ENCODE measurements at regions not wholly inside any gene's neighbourhood (a gene's known extent, or its start where the extent isn't known, plus 50 kb on each side); places are given as distances from the start of the nearest gene placed in this dataset.

DNA sequence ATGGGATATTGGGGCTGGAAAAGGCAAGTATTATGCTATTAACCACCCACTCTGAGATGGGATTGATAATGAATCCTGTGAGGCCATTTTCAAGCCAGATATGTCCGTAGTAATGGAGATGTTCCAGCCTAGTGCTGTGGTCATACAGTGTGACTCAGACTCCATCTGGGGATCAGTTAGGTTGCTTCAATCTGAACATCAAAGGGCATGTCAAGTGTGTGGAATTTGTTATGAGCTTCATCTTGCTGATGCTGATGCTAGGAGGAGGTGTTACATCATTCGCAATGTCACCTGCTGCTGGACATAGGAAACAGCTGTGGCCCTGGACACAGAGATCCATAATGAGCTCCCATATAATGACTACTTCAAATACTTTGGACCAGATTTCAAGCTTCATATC lies 144.7 kb downstream of the PLCE1 start:
- Histone ChIP-seq H3K27ac (ENCODE audit: low read depth, low read length) (no peak overlapping the region), H3K27me3 (ENCODE audit: control insufficient read depth, insufficient read depth, low read length) (no peaks in the 10 kb centered on the region), H3K4me3 (ENCODE audit: low read depth, low read length) (no peak overlapping the region), H3K9me3 (ENCODE audit: control insufficient read depth, insufficient read depth, low read length) (no peaks in the 10 kb centered on the region)
- peak; percentile 55 for DNase-seq (ENCODE audit: low read depth, low spot score)
- TF ChIP-seq, protein P1, sequence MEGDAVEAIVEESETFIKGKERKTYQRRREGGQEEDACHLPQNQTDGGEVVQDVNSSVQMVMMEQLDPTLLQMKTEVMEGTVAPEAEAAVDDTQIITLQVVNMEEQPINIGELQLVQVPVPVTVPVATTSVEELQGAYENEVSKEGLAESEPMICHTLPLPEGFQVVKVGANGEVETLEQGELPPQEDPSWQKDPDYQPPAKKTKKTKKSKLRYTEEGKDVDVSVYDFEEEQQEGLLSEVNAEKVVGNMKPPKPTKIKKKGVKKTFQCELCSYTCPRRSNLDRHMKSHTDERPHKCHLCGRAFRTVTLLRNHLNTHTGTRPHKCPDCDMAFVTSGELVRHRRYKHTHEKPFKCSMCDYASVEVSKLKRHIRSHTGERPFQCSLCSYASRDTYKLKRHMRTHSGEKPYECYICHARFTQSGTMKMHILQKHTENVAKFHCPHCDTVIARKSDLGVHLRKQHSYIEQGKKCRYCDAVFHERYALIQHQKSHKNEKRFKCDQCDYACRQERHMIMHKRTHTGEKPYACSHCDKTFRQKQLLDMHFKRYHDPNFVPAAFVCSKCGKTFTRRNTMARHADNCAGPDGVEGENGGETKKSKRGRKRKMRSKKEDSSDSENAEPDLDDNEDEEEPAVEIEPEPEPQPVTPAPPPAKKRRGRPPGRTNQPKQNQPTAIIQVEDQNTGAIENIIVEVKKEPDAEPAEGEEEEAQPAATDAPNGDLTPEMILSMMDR (IDR thresholded peaks at IDR 0.05; ENCODE audit: low read depth, low read length) = no peak
- CTCF ChIA-PET = interaction anchor here (1.6 kb wide), 1 partner anchor 306 kb away, joined by 5 read pairs; no protein-coding TSS in a partner anchor
- POLR2A ChIA-PET = interaction anchor here (0.9 to 1.1 kb wide), 2 partner anchors 13 to 16 kb away, joined by 3 to 4 read pairs; no protein-coding TSS in a partner anchor

DNA sequence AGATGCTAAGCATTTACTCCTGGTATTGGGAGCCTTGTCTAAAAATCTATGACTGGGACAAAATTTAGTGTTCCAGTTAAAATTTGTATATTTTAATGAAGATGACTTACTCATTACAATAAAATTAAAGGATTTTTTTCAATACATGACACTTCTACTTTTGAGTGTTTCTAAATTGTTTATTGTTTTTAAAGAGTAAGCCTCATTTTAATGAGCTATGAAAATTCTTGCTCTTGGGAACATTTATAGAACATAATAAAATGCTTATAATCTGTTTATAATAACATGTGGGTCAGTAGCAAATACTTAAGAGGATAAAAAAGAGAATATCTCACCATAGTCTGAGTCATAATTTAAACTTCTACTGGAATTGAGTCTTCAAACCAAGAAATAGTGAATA lies 149.5 kb downstream of the PLCE1 start:
- ChIA-PET CTCF (no interaction called here), POLR2A (no interaction called here)
- Histone ChIP-seq H3K4me3 (ENCODE audit: low read depth, low read length) (no peak overlapping the region), H3K27me3 (ENCODE audit: control insufficient read depth, insufficient read depth, low read length) (no peaks in the 10 kb centered on the region), H3K9me3 (ENCODE audit: control insufficient read depth, insufficient read depth, low read length) (peaks cover 3% of the 10 kb centered on the region), H3K27ac (ENCODE audit: low read depth, low read length) (no peak overlapping the region)
- no peak for DNase-seq (ENCODE audit: low read depth, low spot score)
- TF ChIP-seq, protein P1 (IDR thresholded peaks at IDR 0.05; ENCODE audit: low read depth, low read length) = no peak

DNA sequence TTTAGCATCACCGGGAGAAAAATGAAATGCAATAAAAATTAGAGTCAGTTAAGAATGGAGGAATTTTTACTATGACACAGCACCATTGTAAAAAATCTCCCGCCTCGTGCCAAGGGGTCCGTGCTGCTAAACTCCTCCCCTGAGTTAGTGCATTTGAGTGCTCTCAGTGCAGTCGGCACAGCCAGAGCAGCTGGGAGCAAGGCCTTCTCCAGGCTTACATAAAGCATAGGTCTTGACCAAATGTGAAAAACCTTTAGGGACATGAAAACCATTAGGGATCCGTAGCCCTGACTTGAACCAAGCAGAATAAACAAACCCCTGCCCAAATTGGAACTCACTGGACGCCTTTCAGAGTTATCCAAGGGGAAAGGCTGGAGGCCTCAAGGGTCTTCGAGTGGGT lies 152.6 kb downstream of the PLCE1 start:
- POLR2A ChIA-PET = no interaction called here
- CTCF ChIA-PET = interaction anchor here (0.8 kb wide), 1 partner anchor 23 kb away, joined by 3 read pairs; no protein-coding TSS in a partner anchor
- Histone ChIP-seq H3K9me3 (ENCODE audit: control insufficient read depth, insufficient read depth, low read length) (peaks cover 3% of the 10 kb centered on the region), H3K27ac (ENCODE audit: low read depth, low read length) (no peak overlapping the region), H3K27me3 (ENCODE audit: control insufficient read depth, insufficient read depth, low read length) (no peaks in the 10 kb centered on the region), H3K4me3 (ENCODE audit: low read depth, low read length) (no peak overlapping the region)
- TF ChIP-seq, protein P1 (IDR thresholded peaks at IDR 0.05; ENCODE audit: low read depth, low read length) = no peak
- no peak for DNase-seq (ENCODE audit: low read depth, low spot score)

DNA sequence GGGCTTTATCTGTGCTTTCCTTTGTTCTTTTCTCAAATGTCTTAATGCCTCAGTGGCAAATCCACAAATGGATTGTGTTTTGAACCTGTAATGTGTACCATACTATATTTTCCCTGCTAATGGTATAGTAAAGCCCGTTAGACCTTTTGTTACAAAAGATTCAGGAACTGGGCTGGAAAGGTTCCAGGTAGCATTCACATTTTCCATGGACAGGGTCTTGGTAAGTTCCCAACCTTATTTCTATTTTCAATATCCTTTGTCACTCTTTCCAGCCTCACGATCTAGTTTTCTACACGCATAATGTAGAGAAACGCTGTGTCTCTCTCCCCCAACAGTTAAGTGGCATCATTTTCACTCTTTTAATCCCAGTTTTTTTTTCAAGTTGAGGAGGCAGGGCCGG lies 153.0 kb downstream of the PLCE1 start:
- Histone ChIP-seq H3K27me3 (ENCODE audit: control insufficient read depth, insufficient read depth, low read length) (no peaks in the 10 kb centered on the region), H3K9me3 (ENCODE audit: control insufficient read depth, insufficient read depth, low read length) (peaks cover 3% of the 10 kb centered on the region), H3K27ac (ENCODE audit: low read depth, low read length) (no peak overlapping the region), H3K4me3 (ENCODE audit: low read depth, low read length) (no peak overlapping the region)
- POLR2A ChIA-PET = no interaction called here
- TF ChIP-seq, protein P1 (IDR thresholded peaks at IDR 0.05; ENCODE audit: low read depth, low read length) = no peak
- no peak for DNase-seq (ENCODE audit: low read depth, low spot score)
- CTCF ChIA-PET = interaction anchor here (0.8 kb wide), 1 partner anchor 23 kb away, joined by 3 read pairs; no protein-coding TSS in a partner anchor

DNA sequence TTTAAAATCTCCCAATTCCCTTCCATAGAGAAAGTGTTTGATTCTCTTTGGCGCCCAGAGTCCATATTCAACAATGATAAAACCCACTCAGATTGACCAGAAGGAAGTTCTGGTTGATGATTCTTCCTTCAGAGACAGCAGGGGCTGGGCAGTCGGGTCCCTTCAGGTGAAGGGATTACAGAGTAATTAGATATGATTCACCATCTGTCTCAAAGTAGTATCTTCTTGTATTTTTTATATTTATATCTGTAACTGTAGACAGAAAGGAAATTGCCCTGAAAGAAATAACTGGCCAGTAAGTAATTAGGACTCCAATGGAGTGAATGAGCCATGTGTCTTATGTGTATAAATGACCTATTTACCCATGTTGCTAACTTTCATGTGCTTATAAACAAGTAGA lies 156.0 kb downstream of the PLCE1 start:
- H3K27ac ChIP-seq (ENCODE audit: low read depth, low read length) = no peak overlapping the region
- POLR2A ChIA-PET = no interaction called here
- TF ChIP-seq, protein P1 (IDR thresholded peaks at IDR 0.05; ENCODE audit: low read depth, low read length) = no peak
- CTCF ChIA-PET = no interaction called here
- H3K9me3 ChIP-seq (ENCODE audit: control insufficient read depth, insufficient read depth, low read length) = peaks cover 3% of the 10 kb centered on the region
- no peak overlapping the region for H3K4me3 ChIP-seq (ENCODE audit: low read depth, low read length)
- no peaks in the 10 kb centered on the region for H3K27me3 ChIP-seq (ENCODE audit: control insufficient read depth, insufficient read depth, low read length)
- no peak for DNase-seq (ENCODE audit: low read depth, low spot score)

All from AG04450 (cell line).